ENCODE measurements at regions not wholly inside any gene's neighbourhood (a gene's known extent, or its start where the extent isn't known, plus 50 kb on each side); places are given as distances from the start of the nearest gene placed in this dataset.

DNA sequence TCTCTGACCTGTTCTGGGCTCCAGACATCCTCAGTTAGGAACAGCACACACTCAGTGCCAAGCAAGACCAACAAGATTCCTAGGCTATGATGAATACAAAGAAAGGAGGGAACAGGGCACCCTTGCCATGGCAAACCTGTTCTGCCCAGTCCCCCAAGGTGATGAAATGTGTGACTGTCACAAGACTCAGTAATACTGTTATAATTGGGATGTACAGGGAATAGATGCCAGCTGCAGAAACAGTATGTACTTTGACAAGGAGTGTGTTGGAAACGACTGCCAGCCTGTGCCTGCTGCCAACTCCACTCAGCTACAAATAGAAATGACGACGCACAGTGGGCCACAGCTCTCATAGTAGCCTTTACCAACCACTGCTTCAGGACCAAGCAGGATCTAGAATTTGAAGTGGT, 453.0 kb downstream of the EFNA5 start:
- TF ChIP-seq, protein P1, sequence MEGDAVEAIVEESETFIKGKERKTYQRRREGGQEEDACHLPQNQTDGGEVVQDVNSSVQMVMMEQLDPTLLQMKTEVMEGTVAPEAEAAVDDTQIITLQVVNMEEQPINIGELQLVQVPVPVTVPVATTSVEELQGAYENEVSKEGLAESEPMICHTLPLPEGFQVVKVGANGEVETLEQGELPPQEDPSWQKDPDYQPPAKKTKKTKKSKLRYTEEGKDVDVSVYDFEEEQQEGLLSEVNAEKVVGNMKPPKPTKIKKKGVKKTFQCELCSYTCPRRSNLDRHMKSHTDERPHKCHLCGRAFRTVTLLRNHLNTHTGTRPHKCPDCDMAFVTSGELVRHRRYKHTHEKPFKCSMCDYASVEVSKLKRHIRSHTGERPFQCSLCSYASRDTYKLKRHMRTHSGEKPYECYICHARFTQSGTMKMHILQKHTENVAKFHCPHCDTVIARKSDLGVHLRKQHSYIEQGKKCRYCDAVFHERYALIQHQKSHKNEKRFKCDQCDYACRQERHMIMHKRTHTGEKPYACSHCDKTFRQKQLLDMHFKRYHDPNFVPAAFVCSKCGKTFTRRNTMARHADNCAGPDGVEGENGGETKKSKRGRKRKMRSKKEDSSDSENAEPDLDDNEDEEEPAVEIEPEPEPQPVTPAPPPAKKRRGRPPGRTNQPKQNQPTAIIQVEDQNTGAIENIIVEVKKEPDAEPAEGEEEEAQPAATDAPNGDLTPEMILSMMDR (optimal IDR thresholded peaks at IDR 0.05 in 1 of 3, IDR thresholded peaks at IDR 0.05 in 1 of 3, conservative IDR thresholded peaks at IDR 0.05 in 1 of 3; ENCODE audit: extremely low read depth in 1 of 3, insufficient read depth in 2 of 3, low read length in 3 of 3) = no peak
- no peak for TF ChIP-seq EZH2 (IDR thresholded peaks at IDR 0.05; ENCODE audit: low read length)
